HepG2 (cell line): ENCODE measurements at regions not wholly inside any gene's neighbourhood (a gene's known extent, or its start where the extent isn't known, plus 50 kb on each side); places are given as distances from the start of the nearest gene placed in this dataset.

Experiments used
- BHLHE40 ChIP-seq: IDR thresholded peaks from 2 replicates; pipeline ENCODE4 v1.6.1; 2011; ENCODE audit warnings: low read length, improper control_type of control experiment
- GZF1 ChIP-seq: sonication (generic); formaldehyde crosslinking; IDR thresholded peaks from 2 replicates; pipeline ENCODE4 v1.5.1; 2020; ENCODE audit warnings: mild to moderate bottlenecking, missing genetic modification reagents
- HOXA7 ChIP-seq: sonication (generic); formaldehyde crosslinking; IDR thresholded peaks from 2 replicates; pipeline ENCODE4 v1.8.1; 2022; ENCODE audit warnings: mild to moderate bottlenecking, missing genetic modification reagents, moderate library complexity
- JUNB ChIP-seq: sonication (generic); formaldehyde crosslinking; IDR thresholded peaks from 2 replicates; pipeline ENCODE4 v1.8.0; 2022; ENCODE audit warnings: missing genetic modification reagents, mild to moderate bottlenecking, borderline replicate concordance
- SNAI1 ChIP-seq: sonication (generic); formaldehyde crosslinking; IDR thresholded peaks from 2 replicates; pipeline ENCODE4 v1.5.0; 2020; ENCODE audit warnings: mild to moderate bottlenecking, missing genetic modification reagents, borderline replicate concordance
- TF ChIP-seq, protein P1 (sequence below): sonication (generic); formaldehyde crosslinking; IDR thresholded peaks from 2 replicates; pipeline ENCODE4 v1.5.0; 2020; ENCODE audit warnings: mild to moderate bottlenecking, missing genetic modification reagents, moderate library complexity
- TF ChIP-seq, protein P2 (sequence below): IDR thresholded peaks from 2 replicates; pipeline ENCODE4 v1.6.1; 2016; ENCODE audit warnings: missing compliant biosample characterization, missing genetic modification reagents, borderline replicate concordance
- TF ChIP-seq, protein P3 (sequence below): sonication (generic); formaldehyde crosslinking; IDR thresholded peaks from 2 replicates; pipeline ENCODE4 v1.8.1; 2023; ENCODE audit warnings: missing genetic modification reagents, inconsistent platforms, borderline replicate concordance
- TF ChIP-seq, protein P4 (sequence below): sonication (generic); formaldehyde crosslinking; IDR thresholded peaks from 2 replicates; pipeline ENCODE4 v1.4.0; 2020; ENCODE audit warnings: missing genetic modification reagents

DNA sequence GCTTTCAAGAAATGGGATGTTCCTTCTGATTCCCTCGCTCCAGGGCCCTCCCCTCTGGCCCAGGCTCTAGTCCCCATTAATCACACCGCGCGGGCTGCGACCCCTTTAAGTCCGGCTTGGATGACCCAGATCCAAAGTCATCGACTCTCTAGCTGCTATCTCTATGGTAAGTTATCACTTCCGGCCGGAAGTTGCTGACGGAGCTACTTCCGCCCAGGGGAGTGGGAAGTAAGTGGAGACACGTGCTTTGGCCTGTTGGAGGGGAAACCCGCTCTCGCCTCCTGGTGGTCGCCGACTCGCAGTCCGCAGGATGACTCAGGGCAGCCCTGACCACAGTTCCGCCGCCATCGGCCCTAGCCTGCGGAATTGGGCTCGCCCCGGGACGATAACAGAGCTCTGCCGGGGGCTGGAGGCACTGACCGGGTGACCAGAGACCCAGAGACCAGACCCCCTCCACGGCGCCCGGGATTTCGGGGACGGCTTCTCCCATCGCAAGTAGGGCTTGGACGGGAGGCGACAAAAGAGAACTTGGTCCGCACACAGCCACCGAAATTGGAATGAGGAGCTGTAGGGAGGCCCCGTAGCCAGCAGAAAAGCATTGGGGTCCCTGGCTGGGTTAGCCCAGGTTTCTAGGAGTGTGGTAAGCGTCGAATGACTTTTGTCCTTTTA is 52.2 kb upstream of the SEC14L1 start:
- TF ChIP-seq JUNB (CRISPR knock-in tag) (no peak), BHLHE40 (peak; percentile 92), GZF1 (CRISPR knock-in tag) (peak; percentile 57; the same call in 1 of the 2 replicates), SNAI1 (peak; percentile 80; the same call in 1 of the 2 replicates), HOXA7 (no peak)
- TF ChIP-seq, protein P1, sequence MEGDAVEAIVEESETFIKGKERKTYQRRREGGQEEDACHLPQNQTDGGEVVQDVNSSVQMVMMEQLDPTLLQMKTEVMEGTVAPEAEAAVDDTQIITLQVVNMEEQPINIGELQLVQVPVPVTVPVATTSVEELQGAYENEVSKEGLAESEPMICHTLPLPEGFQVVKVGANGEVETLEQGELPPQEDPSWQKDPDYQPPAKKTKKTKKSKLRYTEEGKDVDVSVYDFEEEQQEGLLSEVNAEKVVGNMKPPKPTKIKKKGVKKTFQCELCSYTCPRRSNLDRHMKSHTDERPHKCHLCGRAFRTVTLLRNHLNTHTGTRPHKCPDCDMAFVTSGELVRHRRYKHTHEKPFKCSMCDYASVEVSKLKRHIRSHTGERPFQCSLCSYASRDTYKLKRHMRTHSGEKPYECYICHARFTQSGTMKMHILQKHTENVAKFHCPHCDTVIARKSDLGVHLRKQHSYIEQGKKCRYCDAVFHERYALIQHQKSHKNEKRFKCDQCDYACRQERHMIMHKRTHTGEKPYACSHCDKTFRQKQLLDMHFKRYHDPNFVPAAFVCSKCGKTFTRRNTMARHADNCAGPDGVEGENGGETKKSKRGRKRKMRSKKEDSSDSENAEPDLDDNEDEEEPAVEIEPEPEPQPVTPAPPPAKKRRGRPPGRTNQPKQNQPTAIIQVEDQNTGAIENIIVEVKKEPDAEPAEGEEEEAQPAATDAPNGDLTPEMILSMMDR (CRISPR knock-in tag), result peak; percentile 99
- TF ChIP-seq, protein P2, sequence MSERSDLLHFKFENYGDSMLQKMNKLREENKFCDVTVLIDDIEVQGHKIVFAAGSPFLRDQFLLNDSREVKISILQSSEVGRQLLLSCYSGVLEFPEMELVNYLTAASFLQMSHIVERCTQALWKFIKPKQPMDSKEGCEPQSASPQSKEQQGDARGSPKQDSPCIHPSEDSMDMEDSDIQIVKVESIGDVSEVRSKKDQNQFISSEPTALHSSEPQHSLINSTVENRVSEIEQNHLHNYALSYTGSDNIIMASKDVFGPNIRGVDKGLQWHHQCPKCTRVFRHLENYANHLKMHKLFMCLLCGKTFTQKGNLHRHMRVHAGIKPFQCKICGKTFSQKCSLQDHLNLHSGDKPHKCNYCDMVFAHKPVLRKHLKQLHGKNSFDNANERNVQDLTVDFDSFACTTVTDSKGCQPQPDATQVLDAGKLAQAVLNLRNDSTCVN, result peak; percentile 82
- TF ChIP-seq, protein P3, sequence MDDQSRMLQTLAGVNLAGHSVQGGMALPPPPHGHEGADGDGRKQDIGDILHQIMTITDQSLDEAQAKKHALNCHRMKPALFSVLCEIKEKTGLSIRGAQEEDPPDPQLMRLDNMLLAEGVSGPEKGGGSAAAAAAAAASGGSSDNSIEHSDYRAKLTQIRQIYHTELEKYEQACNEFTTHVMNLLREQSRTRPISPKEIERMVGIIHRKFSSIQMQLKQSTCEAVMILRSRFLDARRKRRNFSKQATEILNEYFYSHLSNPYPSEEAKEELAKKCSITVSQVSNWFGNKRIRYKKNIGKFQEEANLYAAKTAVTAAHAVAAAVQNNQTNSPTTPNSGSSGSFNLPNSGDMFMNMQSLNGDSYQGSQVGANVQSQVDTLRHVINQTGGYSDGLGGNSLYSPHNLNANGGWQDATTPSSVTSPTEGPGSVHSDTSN (CRISPR knock-in tag), result no peak; the same call in 1 of the 2 replicates
- TF ChIP-seq, protein P4, sequence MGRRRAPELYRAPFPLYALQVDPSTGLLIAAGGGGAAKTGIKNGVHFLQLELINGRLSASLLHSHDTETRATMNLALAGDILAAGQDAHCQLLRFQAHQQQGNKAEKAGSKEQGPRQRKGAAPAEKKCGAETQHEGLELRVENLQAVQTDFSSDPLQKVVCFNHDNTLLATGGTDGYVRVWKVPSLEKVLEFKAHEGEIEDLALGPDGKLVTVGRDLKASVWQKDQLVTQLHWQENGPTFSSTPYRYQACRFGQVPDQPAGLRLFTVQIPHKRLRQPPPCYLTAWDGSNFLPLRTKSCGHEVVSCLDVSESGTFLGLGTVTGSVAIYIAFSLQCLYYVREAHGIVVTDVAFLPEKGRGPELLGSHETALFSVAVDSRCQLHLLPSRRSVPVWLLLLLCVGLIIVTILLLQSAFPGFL (CRISPR knock-in tag), result peak; percentile 80; the same call in 1 of the 2 replicates
